Choroid plexus epithelial cell (primary cell): ENCODE measurements at regions not wholly inside any gene's neighbourhood (a gene's known extent, or its start where the extent isn't known, plus 50 kb on each side); places are given as distances from the start of the nearest gene placed in this dataset.

ENCODE experiments used
- DNase-seq: peaks from one replicate; pipeline ENCODE4 v3.0.0-alpha.2; 2010; ENCODE audit warnings: low read depth
- H3K4me3 ChIP-seq: 2 replicates; pipeline ENCODE4 v1.5.1; 2011; ENCODE audit warnings: low read depth, mild to moderate bottlenecking, control low read depth, low read length, moderate library complexity
- CTCF ChIP-seq: conservative IDR thresholded peaks from 2 replicates; pipeline ENCODE4 v1.5.1; 2011; ENCODE audit warnings: low read depth, mild to moderate bottlenecking, control low read depth, inconsistent platforms, low read length, moderate library complexity

- DNase-seq: no peak
- H3K4me3 ChIP-seq: no peak overlapping the region
- TF ChIP-seq CTCF: no peak
These were observed 2277.2 kb upstream of the WWC1 start for GRCh38 chr5:166014256-166014655.

GRCh38 chr5:166018716-166019115 lies 2272.7 kb upstream of the WWC1 start:
- no peak for TF ChIP-seq CTCF
- H3K4me3 ChIP-seq: no peak overlapping the region
- no peak for DNase-seq

GRCh38 chr5:166022065-166022464 lies 2269.4 kb upstream of the WWC1 start:
- no peak for DNase-seq
- H3K4me3 ChIP-seq: no peak overlapping the region
- TF ChIP-seq CTCF: no peak

GRCh38 chr5:166024970-166025369 lies 2266.5 kb upstream of the WWC1 start:
- no peak for TF ChIP-seq CTCF
- DNase-seq: no peak
- H3K4me3 ChIP-seq: no peak overlapping the region

GRCh38 chr5:166027582-166027981 lies 2263.9 kb upstream of the WWC1 start:
- no peak for TF ChIP-seq CTCF
- H3K4me3 ChIP-seq: no peak overlapping the region
- DNase-seq: no peak

GRCh38 chr5:166031926-166032325 lies 2259.5 kb upstream of the WWC1 start:
- H3K4me3 ChIP-seq: no peak overlapping the region
- no peak for DNase-seq
- no peak for TF ChIP-seq CTCF

- no peak for DNase-seq
- no peak overlapping the region for H3K4me3 ChIP-seq
- no peak for TF ChIP-seq CTCF
These were observed 2258.8 kb upstream of the WWC1 start for GRCh38 chr5:166032601-166033000.
